ENCODE measurements at regions not wholly inside any gene's neighbourhood (a gene's known extent, or its start where the extent isn't known, plus 50 kb on each side); places are given as distances from the start of the nearest gene placed in this dataset.

- CTCF ChIA-PET, result no interaction called here
- no peak for TF ChIP-seq CTCF (IDR thresholded peaks at IDR 0.05; ENCODE audit: insufficient read depth, low read length, missing control alignments)
- no peak overlapping the region for H3K4me3 ChIP-seq (ENCODE audit: low read depth, low read length)
- DNase-seq (ENCODE audit: low read depth, low spot score), result no peak
- POLR2A ChIA-PET, result no interaction called here
Measured at GRCh38 chr5:2137444-2138050, 254.8 kb upstream of the IRX4 start.

GRCh38 chr5:2136728-2137333 is 254.1 kb upstream of the IRX4 start:
- ChIA-PET POLR2A (no interaction called here), CTCF (no interaction called here)
- DNase-seq (ENCODE audit: low read depth, low spot score), result no peak

DNA sequence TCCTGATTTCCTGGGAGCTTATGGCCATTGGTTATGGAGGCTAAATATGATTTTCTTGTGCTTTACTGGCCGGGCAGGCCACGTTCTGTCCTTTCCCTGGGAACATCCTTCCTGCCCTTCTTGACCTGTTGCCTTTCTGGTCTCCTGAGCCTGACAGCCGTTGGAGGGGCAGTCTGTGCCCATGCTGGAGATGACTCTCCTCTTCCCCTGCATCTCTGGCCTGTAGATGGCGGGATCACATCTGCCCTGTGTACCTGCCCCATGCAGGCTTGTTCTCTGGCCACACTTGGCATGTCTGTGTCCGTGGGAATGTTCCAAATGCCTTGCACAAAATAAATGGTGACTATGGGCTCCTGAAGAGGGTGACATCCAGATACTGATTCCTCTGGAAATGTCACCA is 253.1 kb upstream of the IRX4 start:
- ChIA-PET POLR2A (no interaction called here), CTCF (no interaction called here)
- no peak for DNase-seq (ENCODE audit: low read depth, low spot score)
- no peak overlapping the region for H3K4me3 ChIP-seq (ENCODE audit: low read depth, low read length)
- TF ChIP-seq CTCF (IDR thresholded peaks at IDR 0.05; ENCODE audit: insufficient read depth, low read length, missing control alignments), result no peak

More at GRCh38 chr5:2136728-2137333, 254.1 kb upstream of the IRX4 start:
- H3K4me3 ChIP-seq (ENCODE audit: low read depth, low read length), result no peak overlapping the region
- TF ChIP-seq CTCF (IDR thresholded peaks at IDR 0.05; ENCODE audit: insufficient read depth, low read length, missing control alignments), result no peak

DNA sequence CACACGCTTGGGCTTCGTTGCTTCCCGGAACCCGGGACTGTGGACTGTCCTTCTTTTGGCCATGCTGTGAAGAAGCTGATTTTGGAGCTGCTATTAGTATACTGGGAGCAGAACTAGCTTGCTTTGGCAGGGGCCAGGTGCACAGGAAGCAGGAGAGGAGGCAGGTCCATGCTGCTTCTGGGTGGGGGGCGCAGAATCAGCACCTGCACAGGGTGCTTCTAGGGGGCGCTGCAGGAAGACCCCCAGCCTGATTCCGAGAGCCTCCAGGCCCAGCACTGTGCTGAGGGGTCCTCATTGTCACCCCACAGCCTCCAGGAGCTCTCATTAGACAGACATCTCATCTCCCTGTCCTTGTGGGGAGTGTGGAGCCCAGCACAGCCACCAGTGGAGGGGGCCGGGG is 252.6 kb upstream of the IRX4 start:
- TF ChIP-seq CTCF (IDR thresholded peaks at IDR 0.05; ENCODE audit: insufficient read depth, low read length, missing control alignments), result no peak
- no peak for DNase-seq (ENCODE audit: low read depth, low spot score)
- CTCF ChIA-PET, result no interaction called here
- H3K4me3 ChIP-seq (ENCODE audit: low read depth, low read length), result no peak overlapping the region
- POLR2A ChIA-PET, result no interaction called here

GRCh38 chr5:2134543-2135292 is 252.0 kb upstream of the IRX4 start:
- TF ChIP-seq CTCF (IDR thresholded peaks at IDR 0.05; ENCODE audit: insufficient read depth, low read length, missing control alignments), result no peak
- CTCF ChIA-PET, result no interaction called here
- DNase-seq (ENCODE audit: low read depth, low spot score), result no peak
- H3K4me3 ChIP-seq (ENCODE audit: low read depth, low read length), result no peak overlapping the region
- POLR2A ChIA-PET, result no interaction called here

DNA sequence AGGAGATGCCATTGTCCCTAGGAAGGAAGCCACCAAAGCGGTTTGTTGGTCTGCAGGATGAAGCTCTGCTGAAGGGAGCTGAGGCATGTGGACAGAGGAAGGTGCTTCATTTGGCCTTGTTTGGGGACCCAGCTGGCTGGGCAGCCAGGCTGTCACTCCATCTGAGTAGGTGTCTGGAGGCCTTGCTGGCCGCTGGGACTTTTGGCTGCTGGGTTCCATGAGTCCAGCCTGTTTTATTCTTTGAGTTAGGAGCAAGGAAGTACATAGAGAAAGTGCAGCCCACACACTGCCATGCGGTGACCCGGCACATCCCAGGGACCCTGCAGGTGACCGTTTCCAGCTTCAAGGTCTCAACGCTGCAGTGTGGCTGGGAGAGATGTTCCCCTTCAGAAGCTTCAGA is 251.2 kb upstream of the IRX4 start:
- no peak for DNase-seq (ENCODE audit: low read depth, low spot score)
- CTCF ChIA-PET, result no interaction called here
- POLR2A ChIA-PET, result no interaction called here
- no peak overlapping the region for H3K4me3 ChIP-seq (ENCODE audit: low read depth, low read length)
- no peak for TF ChIP-seq CTCF (IDR thresholded peaks at IDR 0.05; ENCODE audit: insufficient read depth, low read length, missing control alignments)
